ENCODE measurements at regions not wholly inside any gene's neighbourhood (a gene's known extent, or its start where the extent isn't known, plus 50 kb on each side); places are given as distances from the start of the nearest gene placed in this dataset.
"Not testable (repeated sequence)": the region's sequence is repeated elsewhere in the genome, so short reads cannot be mapped to it uniquely, and the experiment has no call there.

- DNase-seq (ENCODE audit: low spot score) = no peak
- intact Hi-C loops (cut with DNase I) = no loop called here
These were observed 296.1 kb downstream of the TAF11L14 start for GRCh38 chr5:17930346-17930745.

GRCh38 chr5:17944046-17944445 lies 309.8 kb downstream of the TAF11L14 start:
- no peak for DNase-seq (ENCODE audit: low spot score)
- intact Hi-C loops (cut with DNase I) = no loop called here

GRCh38 chr5:17947029-17947428 lies 312.8 kb downstream of the TAF11L14 start:
- intact Hi-C loops (cut with DNase I) = no loop called here
- no peak for DNase-seq (ENCODE audit: low spot score)

GRCh38 chr5:17951392-17952169 lies 317.3 kb downstream of the TAF11L14 start:
- intact Hi-C loops (cut with DNase I) = no loop called here
- no peak for DNase-seq (ENCODE audit: low spot score)

DNA sequence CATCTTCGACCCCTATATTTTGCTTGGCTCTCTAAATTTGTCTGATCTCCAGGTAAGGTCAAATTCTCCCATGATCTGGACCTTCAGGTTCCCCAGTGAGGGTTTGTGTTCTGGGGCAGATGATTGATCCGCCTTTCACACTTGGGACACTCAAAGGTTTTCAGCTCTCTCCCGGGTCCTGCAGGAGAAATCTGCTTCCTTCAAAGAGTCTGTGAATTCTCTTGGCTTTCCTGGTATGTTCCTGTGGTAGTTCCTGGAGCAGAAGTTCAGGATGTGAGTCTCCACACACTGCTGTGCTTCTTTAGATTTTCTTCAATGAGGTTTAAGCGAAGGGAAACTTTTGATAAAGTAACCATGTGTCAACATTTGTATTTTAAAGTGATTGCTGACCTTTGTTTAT lies 318.0 kb downstream of the TAF11L14 start:
- intact Hi-C loops (cut with DNase I) = no loop called here
- DNase-seq (ENCODE audit: low spot score) = no peak

GRCh38 chr5:17964067-17964466 lies 329.8 kb downstream of the TAF11L14 start:
- no peak for DNase-seq (ENCODE audit: low spot score)
- intact Hi-C loops (cut with DNase I) = no loop called here

DNA sequence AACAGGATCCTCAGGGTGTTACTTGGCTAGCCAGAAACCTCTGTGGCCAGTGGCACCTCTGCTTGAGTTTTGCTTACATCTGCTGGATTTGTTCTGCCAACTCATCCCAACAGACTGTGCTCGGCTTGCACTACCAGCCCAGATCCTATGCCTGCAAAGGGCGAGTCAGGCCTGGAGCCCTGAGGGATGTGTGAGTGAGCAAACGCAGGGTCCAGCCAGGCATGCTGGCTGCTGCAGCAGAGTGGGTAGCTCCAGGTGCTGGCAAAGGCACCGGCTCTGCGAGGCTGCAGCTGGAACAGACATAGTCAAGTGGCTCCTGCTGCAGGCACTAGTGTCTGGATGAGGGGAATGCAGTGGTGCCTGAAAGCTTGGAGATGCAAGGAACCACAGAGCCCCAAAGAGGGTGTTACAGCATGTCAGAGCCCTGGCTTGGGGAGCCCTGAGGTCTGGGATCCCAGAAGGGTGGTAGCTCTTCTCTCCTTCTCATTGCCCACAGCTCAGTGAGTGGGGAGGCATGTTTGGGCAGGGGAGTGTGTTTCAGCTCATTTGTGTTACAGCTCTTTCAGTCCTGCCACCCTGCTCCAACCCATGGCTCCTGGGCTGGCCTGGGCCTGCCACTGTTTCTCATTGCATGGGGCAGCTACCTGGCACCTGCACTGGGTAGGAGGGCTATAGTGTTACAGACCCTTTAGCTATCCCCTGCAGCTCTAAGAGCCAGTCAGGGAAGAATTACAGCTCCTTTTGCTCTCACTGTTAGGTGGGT lies 332.6 kb downstream of the TAF11L14 start:
- DNase-seq (ENCODE audit: low spot score) = no peak
- intact Hi-C loops (cut with DNase I) = no loop called here

- intact Hi-C loops (cut with DNase I) = no loop called here
- DNase-seq (ENCODE audit: low spot score) = no peak
These were observed 342.1 kb downstream of the TAF11L14 start for GRCh38 chr5:17976404-17976803.

GRCh38 chr5:17978954-17979353 lies 344.7 kb downstream of the TAF11L14 start:
- DNase-seq (ENCODE audit: low spot score) = no peak
- intact Hi-C loops (cut with DNase I) = no loop called here

- DNase-seq (ENCODE audit: low spot score); intact Hi-C loops (cut with DNase I): not testable (repeated sequence)
These were observed 348.4 kb downstream of the TAF11L14 start for GRCh38 chr5:17982626-17983025.

- intact Hi-C loops (cut with DNase I) = no loop called here
These were observed 354.8 kb downstream of the TAF11L14 start for GRCh38 chr5:17989036-17989435.

DNA sequence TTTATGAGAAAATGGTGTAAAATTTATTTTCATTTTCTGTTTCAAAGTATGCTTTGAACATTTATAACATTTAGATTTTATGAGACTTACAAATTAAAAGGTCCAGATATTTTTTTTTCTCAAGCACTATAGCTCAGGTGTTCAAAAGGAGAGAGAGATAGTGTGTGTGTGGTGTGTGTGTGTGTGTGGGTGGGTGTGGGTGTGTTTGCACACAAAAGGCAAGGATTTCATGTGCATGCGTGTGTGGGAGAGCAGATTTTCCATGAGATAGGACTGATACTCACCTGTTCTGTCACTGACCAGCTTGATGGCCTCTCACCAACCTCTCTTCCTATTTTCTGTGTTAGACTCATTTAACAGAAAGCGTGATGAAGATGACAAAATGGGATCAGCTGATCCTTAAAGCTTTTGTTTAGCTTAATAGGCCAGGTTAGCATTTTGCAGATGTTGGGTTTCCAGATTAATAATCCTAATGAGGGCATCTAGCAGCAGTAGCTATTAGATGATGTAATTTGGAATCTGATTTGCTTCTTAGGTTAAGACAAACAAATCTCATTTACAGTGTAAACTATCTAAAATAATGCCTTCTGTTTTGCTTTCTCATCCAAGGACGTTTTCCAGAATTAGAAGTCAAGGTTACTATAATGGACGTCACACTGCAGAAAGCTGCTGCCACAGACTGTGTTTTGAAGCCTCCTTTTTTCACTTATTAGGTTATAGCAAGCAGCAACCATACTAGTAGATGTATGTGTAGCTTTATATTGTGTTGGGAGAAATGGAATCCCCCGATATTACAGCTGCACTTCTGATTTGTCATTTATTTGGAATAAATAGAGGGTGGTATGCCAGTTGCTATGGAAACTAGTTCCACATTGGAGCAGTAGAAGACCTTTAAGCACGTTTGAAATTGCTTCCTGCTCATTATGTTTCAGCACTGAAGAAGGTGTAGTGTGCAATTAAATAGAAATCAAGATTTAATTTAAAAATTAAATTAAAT lies 355.6 kb downstream of the TAF11L14 start:
- DNase-seq (ENCODE audit: low spot score) = no peak
- intact Hi-C loops (cut with DNase I) = no loop called here

More at GRCh38 chr5:17989036-17989435, 354.8 kb downstream of the TAF11L14 start:
- DNase-seq (ENCODE audit: low spot score) = no peak

- no peak for DNase-seq (ENCODE audit: low spot score)
- intact Hi-C loops (cut with DNase I) = no loop called here
These were observed 357.5 kb downstream of the TAF11L14 start for GRCh38 chr5:17991775-17992174.

- intact Hi-C loops (cut with DNase I) = no loop called here
- DNase-seq (ENCODE audit: low spot score) = no peak
These were observed 358.0 kb downstream of the TAF11L14 start for GRCh38 chr5:17992291-17992690.

DNA sequence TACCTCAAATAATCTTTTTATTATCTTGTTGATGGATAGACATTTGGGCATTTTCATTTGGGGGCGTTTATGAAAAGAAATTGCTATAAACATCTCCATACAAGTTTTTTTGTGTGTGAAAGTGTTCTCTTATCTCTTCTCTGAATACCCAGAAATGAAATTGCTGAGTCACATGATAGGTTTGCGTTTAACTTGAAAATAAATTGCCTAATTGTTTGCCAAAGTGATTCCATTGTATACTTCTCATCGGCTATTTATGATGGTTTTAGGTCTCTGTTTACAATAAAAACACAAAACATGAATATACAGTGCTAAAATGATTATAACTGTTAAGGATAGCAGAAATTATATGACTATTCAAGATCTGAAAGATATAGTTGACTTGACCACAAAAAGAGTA lies 361.7 kb downstream of the TAF11L14 start:
- intact Hi-C loops (cut with DNase I) = no loop called here
- DNase-seq (ENCODE audit: low spot score) = no peak

GRCh38 chr5:17999858-18000257 lies 365.6 kb downstream of the TAF11L14 start:
- DNase-seq (ENCODE audit: low spot score) = no peak

GRCh38 chr5:18000744-18001143 lies 366.5 kb downstream of the TAF11L14 start:
- no peak for DNase-seq (ENCODE audit: low spot score)
- intact Hi-C loops (cut with DNase I) = no loop called here

More at GRCh38 chr5:17999858-18000257, 365.6 kb downstream of the TAF11L14 start:
- intact Hi-C loops (cut with DNase I) = no loop called here

GRCh38 chr5:18003312-18003711 lies 369.1 kb downstream of the TAF11L14 start:
- intact Hi-C loops (cut with DNase I) = no loop called here
- DNase-seq (ENCODE audit: low spot score) = no peak

GRCh38 chr5:18003784-18004183 lies 369.5 kb downstream of the TAF11L14 start:
- intact Hi-C loops (cut with DNase I) = no loop called here

DNA sequence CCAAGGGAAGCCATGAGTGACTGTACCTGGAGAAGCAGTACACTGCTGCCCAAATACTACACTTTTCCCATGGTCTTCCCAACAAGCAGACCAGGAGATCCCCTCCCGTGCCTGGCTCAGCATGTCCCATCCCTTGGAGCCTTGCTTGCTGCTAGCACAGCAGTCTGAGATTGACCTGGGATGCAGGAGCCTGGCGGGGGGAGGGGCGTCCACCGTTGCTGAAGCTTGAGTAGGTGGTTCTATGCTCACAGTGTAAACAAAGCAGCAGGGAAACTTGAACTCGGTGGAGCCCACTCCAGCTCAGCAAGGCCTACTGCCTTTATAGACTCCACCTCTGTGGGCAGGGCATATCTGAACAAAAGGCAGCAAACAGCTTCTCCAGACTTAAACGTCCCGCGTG lies 372.0 kb downstream of the TAF11L14 start:
- DNase-seq (ENCODE audit: low spot score); intact Hi-C loops (cut with DNase I): not testable (repeated sequence)

More at GRCh38 chr5:18003784-18004183, 369.5 kb downstream of the TAF11L14 start:
- DNase-seq (ENCODE audit: low spot score) = no peak
